ENCODE measurements at regions not wholly inside any gene's neighbourhood (a gene's known extent, or its start where the extent isn't known, plus 50 kb on each side); places are given as distances from the start of the nearest gene placed in this dataset.

- TF ChIP-seq, protein P1, sequence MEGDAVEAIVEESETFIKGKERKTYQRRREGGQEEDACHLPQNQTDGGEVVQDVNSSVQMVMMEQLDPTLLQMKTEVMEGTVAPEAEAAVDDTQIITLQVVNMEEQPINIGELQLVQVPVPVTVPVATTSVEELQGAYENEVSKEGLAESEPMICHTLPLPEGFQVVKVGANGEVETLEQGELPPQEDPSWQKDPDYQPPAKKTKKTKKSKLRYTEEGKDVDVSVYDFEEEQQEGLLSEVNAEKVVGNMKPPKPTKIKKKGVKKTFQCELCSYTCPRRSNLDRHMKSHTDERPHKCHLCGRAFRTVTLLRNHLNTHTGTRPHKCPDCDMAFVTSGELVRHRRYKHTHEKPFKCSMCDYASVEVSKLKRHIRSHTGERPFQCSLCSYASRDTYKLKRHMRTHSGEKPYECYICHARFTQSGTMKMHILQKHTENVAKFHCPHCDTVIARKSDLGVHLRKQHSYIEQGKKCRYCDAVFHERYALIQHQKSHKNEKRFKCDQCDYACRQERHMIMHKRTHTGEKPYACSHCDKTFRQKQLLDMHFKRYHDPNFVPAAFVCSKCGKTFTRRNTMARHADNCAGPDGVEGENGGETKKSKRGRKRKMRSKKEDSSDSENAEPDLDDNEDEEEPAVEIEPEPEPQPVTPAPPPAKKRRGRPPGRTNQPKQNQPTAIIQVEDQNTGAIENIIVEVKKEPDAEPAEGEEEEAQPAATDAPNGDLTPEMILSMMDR (IDR thresholded peaks at IDR 0.05 in 8 of 11, conservative IDR thresholded peaks at IDR 0.05 in 3 of 11), result no peak
- TF ChIP-seq POLR2A (IDR thresholded peaks at IDR 0.05), result no peak
- no peak for TF ChIP-seq POLR2AphosphoS5 (IDR thresholded peaks at IDR 0.05)
Observed at GRCh38 chr5:118596255-118596654, 392.1 kb downstream of the DTWD2 start.

Data from spleen (tissue), 7 donors.